ENCODE measurements at regions not wholly inside any gene's neighbourhood (a gene's known extent, or its start where the extent isn't known, plus 50 kb on each side); places are given as distances from the start of the nearest gene placed in this dataset.
"Not testable (repeated sequence)": the region's sequence is repeated elsewhere in the genome, so short reads cannot be mapped to it uniquely, and the experiment has no call there.

DNA sequence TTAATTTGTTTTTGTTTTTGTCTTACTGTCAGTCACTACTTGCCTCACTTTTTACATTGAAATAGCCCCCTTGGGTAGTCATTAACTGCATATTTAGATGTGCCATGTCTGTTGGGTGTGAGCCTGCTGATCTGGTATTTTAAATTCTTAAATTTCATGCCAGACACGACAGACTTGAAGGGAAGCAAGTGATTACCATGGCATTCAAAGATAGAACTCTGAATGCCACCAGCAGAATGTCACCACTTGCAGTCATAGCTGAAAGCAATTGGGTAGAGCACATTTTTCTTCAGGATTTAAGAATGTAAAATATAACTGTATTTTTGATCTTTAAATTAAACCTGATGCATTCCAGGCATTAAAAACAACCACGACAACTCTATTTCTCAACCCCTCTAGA lies 396.5 kb upstream of the ATP10A start:
- no peak for FAIRE-seq

DNA sequence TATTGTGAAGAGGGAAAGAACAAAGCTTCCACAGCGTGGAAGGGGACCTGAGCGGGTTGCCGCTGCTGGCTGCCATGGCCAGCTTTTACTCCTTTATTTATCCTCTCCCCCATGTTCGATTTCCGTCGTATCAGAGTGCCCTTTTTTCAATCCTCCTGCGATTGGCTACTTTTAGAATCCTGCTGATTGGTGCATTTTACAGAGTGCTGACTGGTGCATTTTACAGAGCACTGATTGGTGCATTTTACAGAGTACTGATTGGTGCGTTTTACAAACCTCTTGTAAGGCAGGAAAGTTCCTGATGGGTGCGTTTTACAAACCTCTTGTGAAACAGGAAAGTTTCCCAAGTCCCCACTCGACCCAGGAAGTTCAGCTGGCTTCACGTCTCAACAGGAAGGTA lies 381.7 kb upstream of the ATP10A start:
- FAIRE-seq: not testable (repeated sequence)

DNA sequence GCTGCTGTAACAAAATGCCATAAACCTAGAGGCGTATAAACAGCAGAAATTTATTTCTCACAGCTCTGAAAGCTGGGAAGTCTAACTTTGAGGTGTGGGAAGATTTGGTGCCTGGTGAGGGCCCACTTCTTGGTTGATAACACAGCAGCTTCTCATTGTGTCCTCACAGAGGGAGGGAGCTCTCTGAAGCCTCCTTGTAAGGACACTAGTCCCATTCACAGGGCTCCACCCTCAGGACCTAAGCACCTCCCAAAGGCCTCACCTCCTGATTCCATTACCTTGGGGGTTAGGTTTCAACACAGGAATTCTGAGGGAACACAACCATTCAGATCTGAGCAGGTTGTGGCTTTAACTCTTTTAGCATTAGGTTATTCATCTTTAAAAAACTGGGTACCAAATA lies 380.3 kb upstream of the ATP10A start:
- no peak for FAIRE-seq

DNA sequence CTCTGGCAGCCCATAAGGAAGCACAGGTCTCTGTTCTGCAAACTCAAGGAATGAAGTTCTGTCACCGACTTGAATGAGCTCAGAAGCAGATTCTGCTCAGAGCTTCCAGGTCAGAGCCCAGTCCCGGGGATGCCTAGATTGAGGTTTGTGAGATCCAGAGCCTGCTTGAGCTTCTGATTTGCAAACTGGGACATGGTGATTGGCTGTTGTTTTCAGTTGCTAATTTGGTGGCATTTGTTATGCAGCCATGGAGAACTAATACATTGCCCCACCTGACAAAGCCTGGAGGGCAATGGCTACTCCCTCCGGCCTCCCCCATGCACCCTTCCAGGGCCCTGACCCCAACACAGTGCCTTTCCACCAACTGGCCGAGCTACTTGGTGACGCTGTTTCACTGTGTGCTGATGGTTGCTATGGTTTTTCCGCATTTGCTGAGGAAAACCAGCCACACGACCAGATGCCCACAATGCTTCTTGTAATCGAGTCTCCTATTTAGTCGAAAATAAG lies 379.5 kb upstream of the ATP10A start:
- no peak for FAIRE-seq

DNA sequence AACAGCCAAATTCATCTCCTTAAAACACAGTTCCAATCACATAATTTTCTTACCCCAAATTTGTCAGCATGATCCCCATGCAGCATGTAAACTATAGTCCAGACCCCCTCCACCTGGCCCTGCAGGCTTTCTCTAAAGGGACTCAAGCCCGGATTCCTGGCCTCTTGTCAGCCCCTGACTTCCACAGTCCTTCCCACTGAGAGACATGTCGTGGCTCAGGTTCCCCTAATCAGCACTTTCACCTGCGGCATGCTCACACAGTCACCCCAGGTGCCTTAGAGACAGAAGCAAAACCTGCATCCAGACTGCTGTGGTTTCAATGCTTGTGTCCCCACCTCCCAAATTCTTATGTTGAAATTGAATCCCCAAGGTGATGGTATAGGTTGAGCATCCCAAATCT lies 372.7 kb upstream of the ATP10A start:
- no peak for FAIRE-seq

DNA sequence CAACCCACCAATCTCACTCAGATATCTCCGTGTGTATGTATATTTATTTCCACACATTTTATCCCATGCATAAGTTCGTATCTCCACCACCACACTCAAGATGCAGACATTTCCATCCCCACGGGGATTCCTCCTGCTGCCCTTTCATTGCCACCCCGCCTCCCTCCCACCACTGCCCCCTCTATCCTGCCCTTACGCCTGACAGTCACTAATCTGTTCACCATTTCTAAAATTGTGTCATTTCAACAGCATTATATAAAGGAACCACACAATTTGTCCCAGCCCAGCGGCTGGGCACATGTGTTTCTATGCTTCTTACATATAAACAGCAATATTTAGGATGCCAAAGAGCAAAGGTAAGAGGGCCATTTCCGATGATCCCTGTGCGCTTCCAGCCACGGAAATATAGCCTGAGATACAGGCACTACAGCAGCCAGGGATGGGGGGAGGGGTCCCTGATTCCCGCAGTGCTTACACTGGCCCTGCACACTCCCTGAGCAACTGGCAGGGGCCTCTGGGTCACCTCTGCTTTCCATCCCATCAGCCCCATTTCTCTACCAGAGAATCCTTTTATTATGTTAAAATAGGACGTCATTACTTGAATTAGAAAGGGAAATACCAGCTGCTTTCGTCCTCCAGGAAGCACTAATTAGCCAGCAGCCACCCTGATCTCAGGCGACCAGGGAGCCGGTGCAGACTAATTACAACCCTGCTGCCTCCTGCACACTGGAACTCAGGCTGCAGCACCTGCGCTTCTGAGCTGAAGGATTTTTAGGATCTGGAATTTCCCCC lies 372.0 kb upstream of the ATP10A start:
- no peak for FAIRE-seq

DNA sequence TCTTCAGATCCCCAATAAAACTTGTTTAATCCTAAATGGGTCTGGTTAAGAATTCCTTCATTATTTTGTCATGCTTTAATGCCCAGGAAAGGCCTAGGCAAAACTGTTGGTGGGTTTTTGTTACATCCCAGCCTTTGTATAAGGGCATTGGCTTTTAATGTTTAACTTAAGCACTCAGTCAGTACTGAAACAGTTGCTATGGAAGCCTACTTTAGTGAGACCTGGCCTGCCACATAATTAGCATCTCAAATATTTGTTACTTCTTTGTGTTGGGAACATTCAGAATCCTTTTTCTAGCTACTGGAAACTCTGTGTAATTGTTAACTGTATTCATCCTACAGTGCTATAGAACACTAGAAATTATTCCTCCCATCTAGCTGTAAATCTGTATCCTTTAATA lies 369.6 kb upstream of the ATP10A start:
- FAIRE-seq: no peak

DNA sequence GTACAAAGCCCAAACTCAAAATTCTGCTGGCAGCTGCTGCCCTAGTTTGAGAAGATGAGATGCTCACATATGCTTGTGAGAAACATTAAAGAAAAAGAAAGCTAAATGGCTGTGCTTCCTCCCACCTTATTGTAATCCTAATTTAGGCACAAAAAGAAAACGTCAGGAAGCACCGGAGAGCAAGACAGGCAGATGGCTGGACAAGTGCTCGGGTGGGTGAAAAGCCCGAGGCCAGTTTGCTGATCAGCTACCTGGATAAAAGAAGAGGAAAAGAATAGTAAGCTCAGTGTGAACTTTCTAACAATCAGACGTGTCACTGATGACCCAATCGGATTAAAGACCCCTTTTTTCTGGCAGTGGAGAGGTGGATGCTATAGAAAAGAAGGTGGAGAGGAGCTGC lies 368.0 kb upstream of the ATP10A start:
- FAIRE-seq: no peak

DNA sequence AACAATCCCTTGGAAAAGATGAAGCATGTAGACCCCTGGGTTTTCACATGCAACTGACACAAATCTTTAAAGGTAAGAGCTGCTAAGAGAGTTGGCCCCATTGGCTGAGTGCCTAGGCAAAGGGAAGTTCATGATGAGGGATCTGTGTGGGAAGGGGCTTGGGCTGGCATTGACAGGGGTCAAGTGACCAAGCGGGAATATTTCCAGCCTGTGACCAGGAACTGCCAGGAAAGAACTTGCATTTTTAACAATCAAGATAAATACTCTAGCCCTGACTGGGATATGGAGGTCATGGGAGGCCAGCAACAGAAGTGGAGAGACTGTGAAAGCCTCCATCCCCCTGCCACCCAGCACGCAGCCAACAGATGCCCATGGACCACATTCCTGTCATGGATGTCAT lies 361.1 kb upstream of the ATP10A start:
- FAIRE-seq: no peak

DNA sequence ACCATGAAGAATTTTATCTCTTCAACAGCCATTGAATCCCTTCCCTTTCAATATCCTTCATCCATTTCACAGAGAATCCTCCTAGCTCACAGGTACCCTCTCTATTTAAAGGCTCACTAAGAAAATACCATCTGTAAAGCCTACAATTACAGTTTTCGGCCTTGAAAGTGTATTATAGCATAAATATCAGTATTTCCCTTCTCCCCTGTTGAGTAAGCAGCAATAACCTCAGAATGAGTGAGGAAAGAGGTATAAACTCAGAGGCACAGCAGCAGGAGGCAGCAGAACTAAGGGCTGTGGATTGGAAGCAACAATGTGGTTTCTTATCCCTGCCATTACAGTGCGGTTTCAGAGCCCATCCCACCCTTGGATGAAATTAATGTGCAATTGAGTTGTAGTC lies 360.6 kb upstream of the ATP10A start:
- FAIRE-seq: no peak

DNA sequence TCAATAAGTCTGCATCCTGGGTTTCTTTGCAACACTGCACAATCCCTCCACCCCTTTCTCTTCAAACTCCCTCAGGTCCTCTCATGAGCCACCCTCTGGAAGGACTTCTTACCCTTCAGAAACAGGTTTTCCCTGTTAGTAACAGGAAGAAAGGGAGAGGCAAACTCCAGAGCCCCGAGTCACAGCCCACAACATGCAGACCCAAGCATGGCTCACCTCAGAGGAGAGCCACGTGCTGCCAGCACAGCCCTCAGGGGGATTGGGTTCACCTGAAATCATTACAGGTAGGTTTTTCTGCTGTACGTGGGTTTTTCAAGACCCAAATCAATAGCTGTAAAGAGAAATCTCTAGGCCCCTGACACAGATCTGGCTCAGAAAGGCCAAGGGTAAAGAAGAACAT lies 359.7 kb upstream of the ATP10A start:
- FAIRE-seq: no peak

DNA sequence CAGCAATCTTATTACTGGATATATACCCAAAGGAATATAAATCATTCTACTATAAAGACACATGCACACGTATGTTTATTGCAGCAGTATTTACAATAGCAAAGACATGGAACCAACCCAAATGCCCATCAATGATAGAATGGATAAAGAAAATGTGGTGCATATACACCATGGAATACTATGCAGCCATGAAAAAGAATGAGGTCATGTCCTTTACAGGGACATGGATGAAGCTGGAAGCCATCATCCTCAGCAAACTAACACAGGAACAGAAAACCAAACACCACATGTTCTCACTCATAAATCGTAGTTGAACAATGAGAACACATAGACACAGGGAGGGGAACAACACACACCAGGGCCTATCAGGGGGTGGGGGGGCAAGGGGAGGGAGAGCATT lies 353.9 kb upstream of the ATP10A start:
- FAIRE-seq: not testable (repeated sequence)

DNA sequence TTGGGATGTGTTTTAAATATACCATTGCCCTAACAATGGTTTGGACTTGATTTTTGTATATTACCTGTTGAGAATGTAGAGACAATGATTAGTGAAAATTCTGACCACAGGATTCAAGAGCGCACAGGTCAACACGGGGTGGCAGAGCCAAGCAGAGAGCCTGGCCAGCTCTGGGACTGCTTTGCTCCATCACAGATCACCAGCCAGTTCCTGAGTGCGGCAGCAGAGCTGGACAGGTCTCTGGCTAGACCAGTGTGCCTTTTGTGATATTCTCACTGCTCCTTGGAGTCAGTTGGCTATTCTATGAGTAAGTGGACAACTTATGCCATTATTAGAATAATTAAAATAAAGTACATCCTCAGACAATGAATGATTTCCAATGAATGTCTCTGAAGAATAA lies 351.2 kb upstream of the ATP10A start:
- FAIRE-seq: no peak

DNA sequence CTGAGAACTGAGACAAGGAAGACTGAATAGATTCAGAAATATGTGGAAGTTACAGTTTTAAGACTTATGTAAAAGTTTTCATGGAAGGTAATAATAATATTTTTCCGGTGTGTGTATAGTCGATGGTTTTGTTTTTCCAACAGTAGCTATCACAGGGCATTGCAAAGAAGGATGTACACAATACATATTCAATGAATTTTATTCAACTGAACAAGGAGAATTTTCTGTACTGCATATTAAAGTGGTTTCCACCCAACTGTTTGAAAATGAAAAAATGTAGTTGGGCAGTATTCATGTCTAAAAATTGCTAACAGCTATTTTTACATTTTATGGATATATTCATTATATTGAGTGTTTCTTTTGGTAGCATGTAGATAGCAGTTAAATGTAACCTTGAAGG lies 350.3 kb upstream of the ATP10A start:
- FAIRE-seq: no peak

DNA sequence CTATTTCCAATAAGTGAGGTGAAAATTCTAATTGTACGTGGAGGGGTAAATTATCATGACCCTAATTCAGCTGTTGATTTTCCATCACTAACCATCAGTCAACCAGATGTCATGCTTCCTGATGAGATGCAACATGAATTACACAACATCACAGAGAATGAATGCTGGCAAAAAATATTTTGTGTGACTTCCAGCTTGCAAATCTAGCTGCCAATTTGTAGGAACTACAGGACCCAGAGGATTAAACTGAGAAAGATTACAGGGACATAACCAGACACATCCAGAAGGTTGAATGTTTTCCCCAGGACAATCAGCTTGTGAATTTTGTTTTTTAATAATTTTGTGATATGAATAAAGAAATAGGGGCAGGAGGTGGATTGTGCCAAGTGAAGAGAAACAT lies 349.0 kb upstream of the ATP10A start:
- FAIRE-seq: no peak

DNA sequence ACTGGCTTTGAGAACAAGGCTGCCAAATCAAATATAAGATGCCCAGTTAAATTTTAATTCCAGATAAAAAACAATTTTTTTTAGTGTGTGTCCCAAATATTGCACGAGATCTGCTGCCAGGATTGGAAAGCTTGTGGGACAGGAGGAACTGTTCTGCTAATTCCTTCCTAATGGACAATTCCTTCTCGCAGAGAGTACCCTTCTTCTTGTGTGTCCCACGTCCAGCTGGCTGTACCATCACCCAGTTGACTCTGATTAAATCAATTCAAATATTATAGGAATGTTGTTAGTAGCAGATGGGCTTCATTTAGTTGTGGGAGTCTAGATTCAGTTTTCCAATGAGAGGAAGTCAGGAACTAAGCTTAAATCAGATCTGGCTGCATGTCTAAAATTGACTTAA lies 347.9 kb upstream of the ATP10A start:
- FAIRE-seq: no peak

DNA sequence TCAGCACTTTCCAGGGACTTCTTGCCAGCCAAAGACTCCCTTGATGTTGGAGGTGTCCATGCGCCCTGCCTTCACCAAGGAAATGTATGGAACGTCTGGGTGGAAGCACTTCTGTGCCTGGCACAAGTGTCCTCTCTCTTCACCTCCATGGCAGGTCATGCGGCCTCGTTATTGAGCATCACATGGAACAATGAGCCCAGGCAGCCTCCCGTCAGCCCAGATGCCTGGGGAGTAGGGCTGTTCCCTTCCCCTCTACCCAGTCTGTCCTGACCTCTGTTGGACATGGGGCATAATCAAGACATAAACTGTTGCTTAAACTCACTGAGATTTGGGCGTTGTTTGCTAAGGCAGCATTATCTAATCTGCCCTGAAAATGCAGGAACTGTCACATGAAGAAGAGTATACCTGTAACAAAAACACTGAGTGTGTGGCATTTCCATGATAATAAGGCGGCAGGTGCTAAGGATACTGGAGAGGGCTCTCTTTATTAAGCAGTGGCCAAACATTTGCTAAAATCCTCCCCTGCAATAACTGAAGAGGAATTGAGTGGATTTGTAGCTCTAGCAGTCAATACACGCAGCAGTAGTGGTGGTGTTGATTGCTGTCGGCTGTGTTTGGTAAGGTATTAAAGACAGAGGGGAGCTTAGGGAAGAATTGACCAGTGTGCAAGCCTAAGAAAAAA lies 338.2 kb upstream of the ATP10A start:
- FAIRE-seq: no peak

DNA sequence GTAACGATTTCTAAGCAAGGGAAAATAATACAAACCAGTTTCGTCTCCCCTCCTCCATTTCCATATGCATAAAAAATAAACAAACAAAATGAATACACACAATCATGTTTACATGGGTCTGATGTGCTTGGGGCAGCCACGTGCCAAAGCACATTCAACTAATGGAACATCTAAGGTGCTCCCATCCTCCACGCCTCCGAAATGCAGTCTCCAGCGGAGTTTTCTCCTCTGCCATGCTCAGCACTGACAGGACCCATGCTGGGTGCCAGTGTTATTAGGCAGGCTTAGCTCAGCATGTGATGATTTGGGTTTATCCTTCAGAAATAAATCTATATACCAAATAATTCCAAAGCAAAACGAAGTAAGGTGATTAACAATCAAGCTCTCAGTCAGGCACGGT lies 337.3 kb upstream of the ATP10A start:
- FAIRE-seq: no peak

DNA sequence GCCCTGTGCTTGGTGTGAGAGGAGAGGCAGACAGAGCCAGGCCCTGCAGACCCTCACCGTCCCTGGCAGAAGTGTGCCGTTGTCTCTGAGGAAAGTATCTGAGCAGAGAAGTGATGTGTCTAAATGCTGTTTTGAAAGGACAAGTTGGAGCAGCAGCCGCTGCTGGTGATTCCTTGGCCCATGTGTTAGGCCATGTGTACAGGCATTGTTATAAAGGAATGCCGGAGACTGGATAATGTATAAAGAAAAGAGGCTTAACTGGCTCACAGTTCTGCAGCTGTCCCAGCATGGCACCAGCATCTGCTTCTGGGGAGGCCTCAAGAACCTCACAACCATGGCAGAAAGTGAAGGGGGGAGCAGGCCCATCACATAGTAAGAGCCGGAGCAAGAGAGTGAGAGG lies 334.6 kb upstream of the ATP10A start:
- no peak for FAIRE-seq

DNA sequence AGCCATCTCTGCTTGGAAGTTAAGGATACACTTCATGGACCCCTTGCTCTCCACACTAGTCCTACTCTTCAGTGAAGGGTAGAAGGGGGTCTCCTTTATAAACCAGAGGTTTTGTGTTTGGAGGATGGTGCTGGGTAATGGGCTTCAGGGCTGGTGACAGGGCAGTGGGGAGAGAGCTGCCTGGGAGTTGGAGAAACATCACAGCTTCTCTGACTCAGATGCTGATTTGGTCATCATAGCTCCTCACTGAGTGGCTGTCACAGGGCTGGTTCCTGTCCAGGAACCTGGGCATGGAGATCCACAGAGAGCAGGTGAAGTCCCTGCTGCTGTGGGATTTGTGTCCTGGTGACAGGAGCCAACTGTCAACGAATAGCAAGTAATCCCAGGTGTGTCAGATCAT lies 333.9 kb upstream of the ATP10A start:
- no peak for FAIRE-seq

DNA sequence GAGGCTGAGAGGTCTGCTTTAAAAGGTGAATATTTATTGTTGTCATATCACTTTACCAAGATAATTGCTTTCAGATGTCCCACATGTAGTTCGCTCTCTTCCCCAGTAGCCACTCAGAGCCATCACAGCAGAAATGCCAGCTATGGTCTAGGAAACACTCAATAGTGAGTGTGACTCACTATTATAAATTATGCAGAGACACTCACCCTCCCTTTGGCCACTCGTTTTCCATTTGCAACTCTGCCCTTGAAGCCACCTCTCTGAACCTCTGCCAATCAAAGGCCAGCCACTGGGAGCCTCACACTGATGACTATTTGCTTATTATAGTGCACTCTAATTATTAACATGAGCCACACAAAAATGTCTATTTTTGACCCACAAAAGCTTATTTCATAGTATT lies 328.1 kb upstream of the ATP10A start:
- no peak for FAIRE-seq

DNA sequence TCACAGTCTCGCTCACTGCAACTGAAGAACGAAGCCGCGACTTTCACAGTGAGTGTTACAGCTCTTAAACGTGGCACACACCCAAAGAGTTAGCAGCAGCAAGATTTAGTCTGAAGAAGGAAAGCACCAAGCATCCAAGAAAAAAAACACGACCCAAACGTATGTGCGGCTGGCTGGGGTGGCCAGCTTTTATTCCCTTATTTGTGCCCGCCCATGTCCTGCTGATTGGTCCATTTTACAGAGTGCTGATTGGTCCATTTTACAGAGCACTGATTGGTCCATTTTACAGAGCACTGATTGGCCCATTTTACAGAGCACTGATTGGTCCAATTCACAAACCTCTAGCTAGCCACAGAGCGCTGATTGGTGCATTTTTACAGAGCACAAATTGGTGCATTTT lies 323.0 kb upstream of the ATP10A start:
- FAIRE-seq: not testable (repeated sequence)

DNA sequence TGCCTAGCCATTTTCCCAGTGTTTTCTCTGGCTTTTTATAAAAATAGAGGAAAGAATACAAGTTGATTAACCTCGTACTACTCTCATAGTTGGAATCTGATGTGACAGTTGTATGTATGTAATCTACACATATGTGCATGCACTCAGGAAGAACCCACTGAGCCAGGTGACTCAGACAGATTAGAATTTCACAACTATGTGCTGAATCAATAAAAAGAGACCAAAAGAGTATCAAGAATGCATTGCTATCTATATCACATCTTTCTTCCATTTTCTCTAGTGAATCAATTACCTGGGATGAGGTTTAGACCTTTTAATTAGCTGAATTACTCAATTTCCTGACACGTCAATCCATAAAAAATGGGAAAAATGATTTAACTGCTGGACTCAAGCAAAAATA lies 319.3 kb upstream of the ATP10A start:
- FAIRE-seq: no peak

DNA sequence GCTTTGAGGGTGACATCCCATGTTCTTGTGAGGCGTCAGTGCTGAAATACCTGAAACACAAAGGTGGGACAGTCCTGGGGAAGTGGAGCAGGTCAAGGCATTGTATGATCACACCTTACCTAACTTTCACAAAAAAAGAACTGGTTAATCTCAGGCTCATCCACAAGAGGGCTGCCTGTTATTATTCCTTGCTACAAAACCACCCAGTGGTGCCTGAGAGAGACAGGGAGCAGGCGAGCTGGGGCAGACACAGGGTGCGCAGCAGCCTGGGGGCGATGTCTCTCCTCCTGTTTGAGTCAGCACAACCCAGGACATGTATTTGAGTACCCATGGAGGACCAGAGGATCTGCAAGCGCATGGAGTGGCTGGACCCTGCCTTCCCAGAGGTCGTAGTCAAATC lies 316.8 kb upstream of the ATP10A start:
- FAIRE-seq: no peak

Data from A204.1 (cell line).